Panc1 (cell line): ENCODE measurements at regions not wholly inside any gene's neighbourhood (a gene's known extent, or its start where the extent isn't known, plus 50 kb on each side); places are given as distances from the start of the nearest gene placed in this dataset.

Experiments used
- POLR2AphosphoS5 ChIP-seq: IDR thresholded peaks from 2 replicates; pipeline ENCODE4 v1.6.1; 2012; ENCODE audit warnings: mild to moderate bottlenecking, low read depth, low read length, moderate library complexity
- SIN3A ChIP-seq: IDR thresholded peaks from 2 replicates; pipeline ENCODE4 v1.6.1; 2012; ENCODE audit warnings: low read depth, mild to moderate bottlenecking, low read length, moderate library complexity, borderline replicate concordance; ENCODE audit not compliant: insufficient read depth
- TCF7L2 ChIP-seq: IDR thresholded peaks from 2 replicates; pipeline ENCODE4 v1.6.1; 2011; ENCODE audit warnings: mild to moderate bottlenecking, low read depth, low read length, inconsistent platforms
- TF ChIP-seq, protein P1 (sequence below): fragments of 450-650 bp; IDR thresholded peaks from 2 replicates; pipeline ENCODE4 v1.5.1; 2017; ENCODE audit warnings: mild to moderate bottlenecking

DNA sequence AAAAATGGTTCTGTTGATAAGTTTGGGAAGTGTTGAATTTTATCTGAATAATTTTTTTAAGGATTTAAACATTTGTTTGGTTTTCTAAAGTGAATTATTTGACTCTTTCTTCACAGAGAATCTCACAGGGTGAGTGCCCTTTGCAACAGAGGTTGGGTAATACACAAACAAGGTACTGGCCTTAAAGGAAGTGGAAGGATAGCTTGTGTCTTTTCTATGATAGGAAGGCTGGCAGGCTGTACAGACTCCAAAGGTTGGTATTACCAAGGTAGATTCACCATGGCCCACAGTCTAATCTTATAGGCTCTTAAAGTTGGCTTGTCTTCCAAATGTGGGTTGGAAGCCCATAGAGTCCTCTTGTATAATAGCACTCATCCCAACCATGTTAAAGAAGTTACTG lies 311.5 kb downstream of the SV2B start:
- TF ChIP-seq, protein P1, sequence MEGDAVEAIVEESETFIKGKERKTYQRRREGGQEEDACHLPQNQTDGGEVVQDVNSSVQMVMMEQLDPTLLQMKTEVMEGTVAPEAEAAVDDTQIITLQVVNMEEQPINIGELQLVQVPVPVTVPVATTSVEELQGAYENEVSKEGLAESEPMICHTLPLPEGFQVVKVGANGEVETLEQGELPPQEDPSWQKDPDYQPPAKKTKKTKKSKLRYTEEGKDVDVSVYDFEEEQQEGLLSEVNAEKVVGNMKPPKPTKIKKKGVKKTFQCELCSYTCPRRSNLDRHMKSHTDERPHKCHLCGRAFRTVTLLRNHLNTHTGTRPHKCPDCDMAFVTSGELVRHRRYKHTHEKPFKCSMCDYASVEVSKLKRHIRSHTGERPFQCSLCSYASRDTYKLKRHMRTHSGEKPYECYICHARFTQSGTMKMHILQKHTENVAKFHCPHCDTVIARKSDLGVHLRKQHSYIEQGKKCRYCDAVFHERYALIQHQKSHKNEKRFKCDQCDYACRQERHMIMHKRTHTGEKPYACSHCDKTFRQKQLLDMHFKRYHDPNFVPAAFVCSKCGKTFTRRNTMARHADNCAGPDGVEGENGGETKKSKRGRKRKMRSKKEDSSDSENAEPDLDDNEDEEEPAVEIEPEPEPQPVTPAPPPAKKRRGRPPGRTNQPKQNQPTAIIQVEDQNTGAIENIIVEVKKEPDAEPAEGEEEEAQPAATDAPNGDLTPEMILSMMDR, result no peak
- TF ChIP-seq POLR2AphosphoS5, result no peak
- no peak for TF ChIP-seq TCF7L2
- TF ChIP-seq SIN3A, result no peak
